Activated naive CD8-positive, alpha-beta T cell treated with anti-CD3 and anti-CD28 coated beads, Interleukin-2, amount 50 U/mL, for 24 hours (primary cell): ENCODE measurements at regions not wholly inside any gene's neighbourhood (a gene's known extent, or its start where the extent isn't known, plus 50 kb on each side); places are given as distances from the start of the nearest gene placed in this dataset.
"Not testable (repeated sequence)": the region's sequence is repeated elsewhere in the genome, so short reads cannot be mapped to it uniquely, and the experiment has no call there.

ENCODE experiments used
- ATAC-seq: fragments of 150-1000 bp; cut with Tn5 transposase; one replicate; pipeline ENCODE4 v1.10.0; 2021
- DNase-seq: peaks from one replicate; pipeline ENCODE4 v3.0.0; 2021
- H3K27ac Mint-ChIP-seq: one replicate; pipeline ENCODE4 v1.8.0; 2021; ENCODE audit warnings: mild to moderate bottlenecking, mixed read lengths
- H3K27me3 Mint-ChIP-seq: one replicate; pipeline ENCODE4 v1.8.0; 2021; ENCODE audit warnings: mixed read lengths
- H3K36me3 Mint-ChIP-seq: one replicate; pipeline ENCODE4 v1.8.0; 2021; ENCODE audit warnings: low read depth, mixed read lengths
- H3K4me1 Mint-ChIP-seq: one replicate; pipeline ENCODE4 v1.8.0; 2021; ENCODE audit warnings: mixed read lengths
- H3K4me3 Mint-ChIP-seq: one replicate; pipeline ENCODE4 v1.8.0; 2021; ENCODE audit warnings: mild to moderate bottlenecking, moderate library complexity, mixed read lengths
- H3K9me3 Mint-ChIP-seq: one replicate; pipeline ENCODE4 v1.8.0; 2021; ENCODE audit warnings: mixed read lengths

- H3K4me1 Mint-ChIP-seq, H3K4me3 Mint-ChIP-seq, ATAC-seq: not testable (repeated sequence)
Observed at GRCh38 chr14:105606305-105606975, 80.1 kb downstream of the TMEM121 start.

DNA sequence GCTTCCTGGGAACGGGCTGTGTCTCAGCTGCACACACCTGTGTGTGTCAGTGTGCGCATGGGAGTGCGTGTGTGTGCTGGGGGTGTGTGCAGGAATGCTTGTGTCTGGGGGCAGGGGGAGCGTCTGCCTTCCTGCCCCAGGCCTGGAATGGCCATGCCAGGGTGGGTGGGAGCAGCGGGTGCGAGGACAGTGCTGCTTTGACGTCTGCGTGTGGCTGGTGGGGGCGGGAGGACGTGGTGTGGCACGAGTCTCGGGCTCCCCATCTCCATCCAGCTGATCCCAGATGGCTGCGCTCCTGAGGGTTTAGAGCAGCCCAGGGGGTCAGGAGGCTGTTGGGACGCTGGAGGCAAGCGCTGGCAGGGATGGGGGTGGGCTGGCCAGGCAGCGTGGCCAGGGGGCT is 80.6 kb downstream of the TMEM121 start:
- ATAC-seq, H3K27ac Mint-ChIP-seq: not testable (repeated sequence)

More at GRCh38 chr14:105606305-105606975, 80.1 kb downstream of the TMEM121 start:
- H3K27ac Mint-ChIP-seq, H3K36me3 Mint-ChIP-seq, H3K9me3 Mint-ChIP-seq, H3K27me3 Mint-ChIP-seq, DNase-seq: not testable (repeated sequence)

DNA sequence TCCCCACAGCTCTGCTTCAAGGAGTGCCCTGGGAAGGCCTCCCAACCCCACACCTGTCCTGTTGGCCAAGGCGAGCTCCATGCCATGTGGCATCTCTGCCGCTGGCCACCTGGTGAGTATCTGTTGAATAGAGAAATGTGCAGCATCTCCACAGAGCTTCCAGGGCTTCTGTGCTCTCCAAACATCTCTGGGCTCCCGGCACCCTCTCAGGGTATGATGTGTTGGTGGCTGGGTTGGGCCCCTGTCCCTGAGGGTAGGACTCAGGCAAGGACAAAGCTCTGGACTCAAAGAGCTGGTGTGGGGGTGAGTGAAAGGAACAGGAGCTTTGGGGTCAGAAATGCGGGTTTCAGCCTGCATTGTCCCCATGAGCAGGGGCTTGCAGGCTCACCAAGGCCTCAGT is 88.6 kb downstream of the TMEM121 start:
- ATAC-seq, H3K36me3 Mint-ChIP-seq, H3K4me3 Mint-ChIP-seq, H3K4me1 Mint-ChIP-seq, DNase-seq, H3K27me3 Mint-ChIP-seq, H3K27ac Mint-ChIP-seq, H3K9me3 Mint-ChIP-seq: not testable (repeated sequence)

More for the DNA sequence above, 80.6 kb downstream of the TMEM121 start:
- not testable (repeated sequence) for H3K4me1 Mint-ChIP-seq, H3K9me3 Mint-ChIP-seq, H3K4me3 Mint-ChIP-seq, H3K27me3 Mint-ChIP-seq, H3K36me3 Mint-ChIP-seq, DNase-seq

DNA sequence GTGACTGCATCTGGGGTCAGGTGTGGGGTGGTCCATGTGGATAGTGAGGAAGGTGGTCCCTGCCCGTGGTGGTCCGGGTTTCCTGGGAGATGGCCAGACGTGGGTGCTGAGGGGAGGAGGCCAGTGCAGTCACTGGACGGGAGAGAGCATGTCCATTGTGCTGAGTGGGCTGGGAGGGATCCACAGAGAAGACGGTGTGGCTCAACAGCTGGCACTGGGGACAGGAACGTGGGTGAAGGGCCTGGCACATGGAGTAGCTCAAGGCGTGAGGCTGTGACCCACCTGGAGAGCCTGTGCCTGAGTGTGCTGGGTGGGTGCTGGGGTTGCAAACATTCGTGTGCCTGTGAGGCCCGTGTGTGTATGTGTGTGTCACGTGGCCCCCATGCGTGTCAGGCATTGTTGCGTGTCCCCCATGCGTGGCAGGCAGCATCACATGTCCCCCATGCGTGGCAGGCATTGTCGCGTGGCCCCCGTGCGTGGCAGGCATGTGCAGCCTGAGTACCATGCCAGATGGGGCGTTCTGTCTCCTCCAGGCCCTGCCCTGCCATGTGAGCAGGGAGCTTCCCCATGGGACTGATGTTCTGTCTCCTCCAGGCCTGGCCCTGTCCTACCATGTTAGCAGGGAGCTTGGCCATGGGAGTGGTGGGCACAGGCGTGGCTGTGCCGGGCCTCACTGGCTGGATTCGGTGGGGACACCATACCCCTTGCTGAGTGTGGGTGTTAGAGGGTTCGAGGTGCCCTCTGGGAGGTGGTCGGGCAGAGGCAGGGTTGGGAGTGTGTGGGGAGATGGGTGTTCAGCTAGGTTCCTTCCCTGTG is 89.8 kb downstream of the TMEM121 start:
- not testable (repeated sequence) for H3K4me1 Mint-ChIP-seq, H3K36me3 Mint-ChIP-seq, H3K27me3 Mint-ChIP-seq, H3K4me3 Mint-ChIP-seq, H3K9me3 Mint-ChIP-seq, ATAC-seq, DNase-seq, H3K27ac Mint-ChIP-seq

GRCh38 chr14:105616802-105617192 is 90.4 kb downstream of the TMEM121 start:
- H3K27ac Mint-ChIP-seq = no peak overlapping the region
- DNase-seq (no peak), ATAC-seq (peak; percentile 20)
- no peaks in the 10 kb centered on the region for H3K9me3 Mint-ChIP-seq
- no peak overlapping the region for H3K4me3 Mint-ChIP-seq
- H3K36me3 Mint-ChIP-seq = no peaks in the 10 kb centered on the region
- no peaks in the 10 kb centered on the region for H3K4me1 Mint-ChIP-seq
- no peaks in the 10 kb centered on the region for H3K27me3 Mint-ChIP-seq

GRCh38 chr14:105617201-105617777 is 90.9 kb downstream of the TMEM121 start:
- Mint-ChIP-seq H3K36me3 (no peaks in the 10 kb centered on the region), H3K4me1 (no peaks in the 10 kb centered on the region), H3K27ac (no peak overlapping the region), H3K4me3 (no peak overlapping the region), H3K9me3 (no peaks in the 10 kb centered on the region), H3K27me3 (no peaks in the 10 kb centered on the region)
- ATAC-seq = peak; percentile 15
- DNase-seq = no peak

GRCh38 chr14:105617805-105618204 is 91.4 kb downstream of the TMEM121 start:
- DNase-seq, H3K9me3 Mint-ChIP-seq, H3K36me3 Mint-ChIP-seq, ATAC-seq, H3K27me3 Mint-ChIP-seq, H3K27ac Mint-ChIP-seq, H3K4me3 Mint-ChIP-seq, H3K4me1 Mint-ChIP-seq: not testable (repeated sequence)

DNA sequence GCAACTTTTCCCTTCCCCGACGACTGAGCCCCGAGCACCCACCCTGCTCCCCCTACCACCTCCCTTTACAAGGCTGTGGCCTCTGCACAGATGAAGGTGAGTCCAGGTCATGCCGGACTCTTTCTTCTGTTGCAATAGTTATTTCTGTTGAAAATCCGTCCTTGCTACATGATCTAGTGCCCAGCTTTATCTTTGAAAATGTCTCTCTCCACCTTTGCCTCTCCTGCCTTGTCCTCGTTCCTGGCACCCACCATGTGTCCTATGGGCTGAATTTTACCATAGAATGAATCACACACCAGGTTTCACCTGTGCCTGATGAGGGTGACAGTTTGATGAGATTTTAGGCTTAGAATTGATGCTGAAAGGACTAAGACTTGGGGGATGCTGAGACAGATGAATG is 92.9 kb downstream of the TMEM121 start:
- H3K4me1 Mint-ChIP-seq, H3K27ac Mint-ChIP-seq, H3K36me3 Mint-ChIP-seq, H3K4me3 Mint-ChIP-seq, H3K27me3 Mint-ChIP-seq, DNase-seq, ATAC-seq, H3K9me3 Mint-ChIP-seq: not testable (repeated sequence)

GRCh38 chr14:105620178-105620864 is 93.9 kb downstream of the TMEM121 start:
- not testable (repeated sequence) for H3K4me3 Mint-ChIP-seq, ATAC-seq, DNase-seq, H3K27ac Mint-ChIP-seq, H3K27me3 Mint-ChIP-seq, H3K36me3 Mint-ChIP-seq, H3K4me1 Mint-ChIP-seq, H3K9me3 Mint-ChIP-seq

GRCh38 chr14:105620865-105621471 is 94.6 kb downstream of the TMEM121 start:
- not testable (repeated sequence) for H3K4me3 Mint-ChIP-seq, ATAC-seq, DNase-seq, H3K36me3 Mint-ChIP-seq, H3K27ac Mint-ChIP-seq, H3K4me1 Mint-ChIP-seq, H3K9me3 Mint-ChIP-seq, H3K27me3 Mint-ChIP-seq

DNA sequence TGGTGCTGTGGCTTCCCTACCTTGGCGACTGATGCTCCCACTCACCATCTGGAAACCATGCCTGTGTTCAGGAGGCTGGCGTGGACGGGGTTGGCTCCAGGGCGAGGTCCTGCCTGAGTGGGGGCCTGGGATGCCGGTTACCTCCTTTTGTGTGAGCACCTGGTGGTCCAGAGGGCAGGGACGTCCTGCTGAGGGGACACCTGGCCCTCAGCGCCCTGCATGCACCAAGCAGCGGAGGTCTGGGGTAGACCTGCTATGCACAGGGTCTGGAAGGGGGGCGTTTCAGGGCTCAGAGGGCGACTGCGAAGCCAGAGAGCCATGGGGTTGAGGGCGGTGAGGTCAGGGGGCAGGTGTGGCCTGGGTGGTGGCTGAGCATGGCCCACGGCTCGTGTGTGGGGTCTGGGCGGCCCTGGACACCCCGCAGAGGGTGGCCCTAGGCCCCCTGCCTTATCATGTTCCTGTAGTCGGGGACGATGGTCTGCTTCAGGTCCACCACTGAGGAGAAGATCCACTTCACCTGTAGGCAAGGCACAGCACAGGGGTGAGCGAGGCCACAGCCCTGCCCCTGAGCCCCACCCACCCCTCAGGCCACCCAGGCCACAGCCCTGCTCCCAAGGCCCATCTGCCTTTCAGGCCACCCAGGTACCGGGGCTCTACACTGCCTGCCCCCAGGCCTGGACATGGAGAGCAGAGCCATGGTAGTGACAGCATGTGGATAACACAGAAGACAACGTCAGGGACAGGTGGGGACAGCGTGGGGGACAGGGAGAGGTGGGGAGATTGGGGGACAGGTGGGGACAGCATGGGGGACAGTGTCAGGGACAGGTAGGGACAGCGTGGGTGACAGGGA is 95.3 kb downstream of the TMEM121 start:
- not testable (repeated sequence) for DNase-seq, H3K27me3 Mint-ChIP-seq, H3K4me3 Mint-ChIP-seq, H3K4me1 Mint-ChIP-seq, ATAC-seq, H3K9me3 Mint-ChIP-seq, H3K36me3 Mint-ChIP-seq, H3K27ac Mint-ChIP-seq

DNA sequence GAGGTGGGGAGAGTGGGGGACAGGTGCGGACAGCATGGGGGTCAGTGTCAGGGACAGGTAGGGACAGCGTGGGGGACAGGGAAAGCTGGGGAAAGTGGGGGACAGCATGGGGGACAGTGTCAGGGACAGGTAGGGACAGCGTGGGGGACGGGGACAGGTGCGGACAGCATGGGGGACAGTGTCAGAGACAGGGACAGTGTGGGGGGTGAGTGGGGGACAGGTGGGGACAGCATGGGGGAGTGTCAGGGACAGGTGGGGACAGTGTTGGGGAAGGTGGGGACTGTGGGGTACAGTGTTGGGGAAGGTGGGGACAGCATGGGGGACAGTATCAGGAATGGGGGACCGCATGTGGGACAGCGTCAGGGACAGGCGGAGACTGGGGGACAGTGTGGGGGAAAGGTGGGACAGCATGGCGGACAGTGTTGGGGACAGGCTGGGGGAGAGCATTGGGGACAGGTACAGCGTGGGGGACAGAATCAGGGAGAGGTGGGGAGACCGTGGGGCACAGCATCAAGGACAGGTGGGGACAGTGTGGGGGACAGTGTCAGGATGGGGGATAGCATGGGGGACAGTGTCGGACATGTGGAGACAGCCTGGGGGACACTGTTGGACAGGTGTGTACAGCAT is 96.1 kb downstream of the TMEM121 start:
- no peaks in the 10 kb centered on the region for H3K4me1 Mint-ChIP-seq

GRCh38 chr14:105623178-105623577 is 96.8 kb downstream of the TMEM121 start:
- H3K4me1 Mint-ChIP-seq, H3K27me3 Mint-ChIP-seq, H3K36me3 Mint-ChIP-seq, H3K9me3 Mint-ChIP-seq, ATAC-seq, H3K27ac Mint-ChIP-seq, H3K4me3 Mint-ChIP-seq, DNase-seq: not testable (repeated sequence)

More for the DNA sequence above, 96.1 kb downstream of the TMEM121 start:
- no peak for DNase-seq
- Mint-ChIP-seq H3K27me3 (peaks cover 1% of the 10 kb centered on the region), H3K27ac (no peak overlapping the region), H3K4me3 (no peak overlapping the region), H3K9me3 (no peaks in the 10 kb centered on the region), H3K36me3 (no peaks in the 10 kb centered on the region)
- ATAC-seq = no peak
